ENCODE measurements at regions not wholly inside any gene's neighbourhood (a gene's known extent, or its start where the extent isn't known, plus 50 kb on each side); places are given as distances from the start of the nearest gene placed in this dataset.

DNA sequence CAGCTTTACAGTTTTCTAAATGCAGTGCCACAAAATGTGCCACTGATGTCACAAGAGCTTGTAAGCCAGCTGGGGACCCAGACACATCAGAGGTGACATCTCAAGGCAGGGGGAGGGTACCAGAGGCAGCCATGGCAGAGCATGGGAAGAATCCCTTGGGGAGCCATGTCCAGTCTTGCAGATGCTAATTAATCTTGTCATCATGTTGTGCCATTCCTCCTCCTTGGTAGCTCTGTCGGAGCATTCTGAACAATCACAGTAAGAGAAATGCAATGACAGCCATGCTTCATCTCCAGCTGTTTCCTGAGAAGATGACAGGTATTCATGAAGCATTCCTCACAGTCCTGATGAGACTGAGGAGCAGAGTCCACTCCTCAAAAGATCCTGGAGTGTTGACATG is 287.9 kb downstream of the RPAP3 start:
- Histone ChIP-seq H3K4me1 (ENCODE audit: insufficient read depth, low read length) (peaks cover 2% of the 10 kb centered on the region), H3K4me3 (ENCODE audit: low read length) (no peak overlapping the region), H3K27ac (ENCODE audit: low read depth in 1 of 2, low read length in 2 of 2) (no peak overlapping the region), H3K27me3 (ENCODE audit: control insufficient read depth in 1 of 2, insufficient read depth in 2 of 2, low read length in 2 of 2) (no peaks in the 10 kb centered on the region), H3K36me3 (ENCODE audit: insufficient read depth, low read length) (no peaks in the 10 kb centered on the region), H3K9me3 (ENCODE audit: control insufficient read depth in 1 of 2, insufficient read depth in 1 of 2, low read length in 2 of 2) (no peaks in the 10 kb centered on the region)
- no peaks in the 10 kb centered on the region for H3K27me3 Mint-ChIP-seq
- H3K27ac Mint-ChIP-seq, result no peak overlapping the region
- no peak overlapping the region for H3K4me3 Mint-ChIP-seq
- no peaks in the 10 kb centered on the region for H3K9me3 Mint-ChIP-seq
- intact Hi-C loops (cut with DNase I, micrococcal nuclease), result no loop called here
- TF ChIP-seq CTCF (IDR thresholded peaks at IDR 0.05), result no peak
- H3K36me3 Mint-ChIP-seq (ENCODE audit: low read depth), result no peaks in the 10 kb centered on the region
- no peak for ATAC-seq (ENCODE audit: poor library complexity)
- peaks cover 25% of the 10 kb centered on the region for H3K4me1 Mint-ChIP-seq (ENCODE audit: low read depth)
- CTCF ChIA-PET, result no interaction called here
- POLR2A ChIA-PET, result no interaction called here
- DNase-seq, result no peak

- H3K36me3 ChIP-seq (ENCODE audit: insufficient read depth, low read length), result no peaks in the 10 kb centered on the region
- Mint-ChIP-seq H3K4me1 (ENCODE audit: low read depth) (peaks cover 34% of the 10 kb centered on the region), H3K27me3 (no peaks in the 10 kb centered on the region), H3K27ac (no peak overlapping the region), H3K9me3 (no peaks in the 10 kb centered on the region), H3K36me3 (ENCODE audit: low read depth) (no peaks in the 10 kb centered on the region), H3K4me3 (no peak overlapping the region)
- H3K27me3 ChIP-seq (ENCODE audit: control insufficient read depth in 1 of 2, insufficient read depth in 2 of 2, low read length in 2 of 2), result no peaks in the 10 kb centered on the region
- intact Hi-C loops (cut with DNase I, micrococcal nuclease), result no loop called here
- no peak overlapping the region for H3K27ac ChIP-seq (ENCODE audit: low read depth in 1 of 2, low read length in 2 of 2)
- no peak for DNase-seq
- no peak for TF ChIP-seq CTCF (IDR thresholded peaks at IDR 0.05)
- ChIA-PET POLR2A (no interaction called here), CTCF (no interaction called here)
- no peak for ATAC-seq (ENCODE audit: poor library complexity)
- peaks cover 8% of the 10 kb centered on the region for H3K4me1 ChIP-seq (ENCODE audit: insufficient read depth, low read length)
- H3K9me3 ChIP-seq (ENCODE audit: control insufficient read depth in 1 of 2, insufficient read depth in 1 of 2, low read length in 2 of 2), result no peaks in the 10 kb centered on the region
- H3K4me3 ChIP-seq (ENCODE audit: low read length), result no peak overlapping the region
These were observed 288.7 kb downstream of the RPAP3 start for GRCh38 chr12:47417121-47417520.

GRCh38 chr12:47415054-47415453 is 290.8 kb downstream of the RPAP3 start:
- POLR2A ChIA-PET, result no interaction called here
- H3K4me1 Mint-ChIP-seq (ENCODE audit: low read depth), result peaks cover 54% of the 10 kb centered on the region
- no peak overlapping the region for H3K27ac ChIP-seq (ENCODE audit: low read depth in 1 of 2, low read length in 2 of 2)

More at GRCh38 chr12:47415054-47415453, 290.8 kb downstream of the RPAP3 start:
- no peak for DNase-seq
- no peaks in the 10 kb centered on the region for H3K9me3 ChIP-seq (ENCODE audit: control insufficient read depth in 1 of 2, insufficient read depth in 1 of 2, low read length in 2 of 2)
- H3K9me3 Mint-ChIP-seq, result no peaks in the 10 kb centered on the region
- H3K27ac Mint-ChIP-seq, result no peak overlapping the region
- H3K4me3 ChIP-seq (ENCODE audit: low read length), result no peak overlapping the region
- H3K27me3 Mint-ChIP-seq, result no peaks in the 10 kb centered on the region
- no peaks in the 10 kb centered on the region for H3K36me3 ChIP-seq (ENCODE audit: insufficient read depth, low read length)
- H3K36me3 Mint-ChIP-seq (ENCODE audit: low read depth), result no peaks in the 10 kb centered on the region
- no peak overlapping the region for H3K4me3 Mint-ChIP-seq
- ATAC-seq (ENCODE audit: poor library complexity), result no peak
- no peaks in the 10 kb centered on the region for H3K27me3 ChIP-seq (ENCODE audit: control insufficient read depth in 1 of 2, insufficient read depth in 2 of 2, low read length in 2 of 2)
- intact Hi-C loops (cut with DNase I, micrococcal nuclease), result no loop called here
- no peak for TF ChIP-seq CTCF (IDR thresholded peaks at IDR 0.05)
- CTCF ChIA-PET, result no interaction called here
- H3K4me1 ChIP-seq (ENCODE audit: insufficient read depth, low read length), result peaks cover 22% of the 10 kb centered on the region
